ENCODE measurements at regions not wholly inside any gene's neighbourhood (a gene's known extent, or its start where the extent isn't known, plus 50 kb on each side); places are given as distances from the start of the nearest gene placed in this dataset.

DNA sequence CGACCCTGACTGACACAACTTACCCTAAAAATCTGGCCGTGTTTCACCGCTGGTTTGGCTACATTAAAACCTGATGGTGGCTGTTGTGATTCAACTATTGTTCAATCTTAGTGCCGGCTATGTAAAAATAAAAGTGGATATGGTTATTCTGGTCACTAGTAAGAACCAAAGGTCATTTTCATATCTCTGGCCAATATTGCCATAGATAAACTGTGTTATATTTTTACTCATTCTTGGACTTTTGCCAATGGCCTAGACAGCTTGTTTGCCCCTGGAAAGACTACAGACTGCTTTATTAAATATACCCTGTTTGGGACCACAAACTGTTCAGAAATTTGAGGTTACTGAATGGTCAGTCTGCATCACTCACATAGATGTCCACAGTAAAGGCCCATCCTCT lies 258.5 kb upstream of the KLHL1 start:
- TF ChIP-seq, protein P1, sequence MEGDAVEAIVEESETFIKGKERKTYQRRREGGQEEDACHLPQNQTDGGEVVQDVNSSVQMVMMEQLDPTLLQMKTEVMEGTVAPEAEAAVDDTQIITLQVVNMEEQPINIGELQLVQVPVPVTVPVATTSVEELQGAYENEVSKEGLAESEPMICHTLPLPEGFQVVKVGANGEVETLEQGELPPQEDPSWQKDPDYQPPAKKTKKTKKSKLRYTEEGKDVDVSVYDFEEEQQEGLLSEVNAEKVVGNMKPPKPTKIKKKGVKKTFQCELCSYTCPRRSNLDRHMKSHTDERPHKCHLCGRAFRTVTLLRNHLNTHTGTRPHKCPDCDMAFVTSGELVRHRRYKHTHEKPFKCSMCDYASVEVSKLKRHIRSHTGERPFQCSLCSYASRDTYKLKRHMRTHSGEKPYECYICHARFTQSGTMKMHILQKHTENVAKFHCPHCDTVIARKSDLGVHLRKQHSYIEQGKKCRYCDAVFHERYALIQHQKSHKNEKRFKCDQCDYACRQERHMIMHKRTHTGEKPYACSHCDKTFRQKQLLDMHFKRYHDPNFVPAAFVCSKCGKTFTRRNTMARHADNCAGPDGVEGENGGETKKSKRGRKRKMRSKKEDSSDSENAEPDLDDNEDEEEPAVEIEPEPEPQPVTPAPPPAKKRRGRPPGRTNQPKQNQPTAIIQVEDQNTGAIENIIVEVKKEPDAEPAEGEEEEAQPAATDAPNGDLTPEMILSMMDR (IDR thresholded peaks at IDR 0.05; ENCODE audit: extremely low read depth in 1 of 2, insufficient read depth in 1 of 2, low read depth in 1 of 2, low read length in 2 of 2): no peak
- TF ChIP-seq, protein P2, sequence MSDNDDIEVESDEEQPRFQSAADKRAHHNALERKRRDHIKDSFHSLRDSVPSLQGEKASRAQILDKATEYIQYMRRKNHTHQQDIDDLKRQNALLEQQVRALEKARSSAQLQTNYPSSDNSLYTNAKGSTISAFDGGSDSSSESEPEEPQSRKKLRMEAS (IDR thresholded peaks at IDR 0.05; ENCODE audit: insufficient read depth, insufficient read length): no peak
- TF ChIP-seq EZH2 (IDR thresholded peaks at IDR 0.05; ENCODE audit: borderline replicate concordance, low read depth, low read length, severe bottlenecking) (no peak), POLR2A (IDR thresholded peaks at IDR 0.05; ENCODE audit: low read depth, low read length) (no peak), POLR2AphosphoS5 (IDR thresholded peaks at IDR 0.05; ENCODE audit: insufficient read depth, low read depth, low read length) (no peak)
